ENCODE measurements at regions not wholly inside any gene's neighbourhood (a gene's known extent, or its start where the extent isn't known, plus 50 kb on each side); places are given as distances from the start of the nearest gene placed in this dataset.

DNA sequence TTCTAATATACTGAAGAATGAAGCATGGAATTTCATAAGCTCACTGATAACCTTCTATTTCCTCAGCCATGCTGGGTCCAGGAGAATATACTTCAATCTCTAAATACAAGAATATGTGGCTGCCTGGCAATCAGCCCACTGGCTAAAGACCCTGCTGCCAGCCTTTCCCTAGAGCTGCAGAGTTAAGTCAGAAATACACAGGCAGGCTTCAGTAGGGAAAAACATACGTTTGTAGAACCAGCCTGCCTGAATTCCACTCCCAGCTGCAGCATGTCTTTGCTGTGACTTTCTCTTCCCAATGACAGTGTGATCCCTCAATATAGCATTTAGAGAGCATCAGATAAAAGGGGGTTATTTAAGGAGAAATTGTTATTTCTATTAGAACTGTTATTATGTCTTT lies 289.1 kb downstream of the PCDH19 start:
- no peak for DNase-seq
- H3K9me3 ChIP-seq = no peaks in the 10 kb centered on the region
- 9 to 20% (median 9%) methylated on average over 1 of the region's 1 CpG for WGBS, 3 donors
- intact Hi-C loops (cut with DNase I) = no loop called here
- no peaks in the 10 kb centered on the region for H3K27me3 ChIP-seq
- no peak overlapping the region for H3K27ac ChIP-seq
- H3K36me3 ChIP-seq = no peaks in the 10 kb centered on the region
- H3K4me1 ChIP-seq (ENCODE audit: insufficient read depth) = no peaks in the 10 kb centered on the region
- no peak overlapping the region for H3K4me3 ChIP-seq
- TF ChIP-seq, protein P1, sequence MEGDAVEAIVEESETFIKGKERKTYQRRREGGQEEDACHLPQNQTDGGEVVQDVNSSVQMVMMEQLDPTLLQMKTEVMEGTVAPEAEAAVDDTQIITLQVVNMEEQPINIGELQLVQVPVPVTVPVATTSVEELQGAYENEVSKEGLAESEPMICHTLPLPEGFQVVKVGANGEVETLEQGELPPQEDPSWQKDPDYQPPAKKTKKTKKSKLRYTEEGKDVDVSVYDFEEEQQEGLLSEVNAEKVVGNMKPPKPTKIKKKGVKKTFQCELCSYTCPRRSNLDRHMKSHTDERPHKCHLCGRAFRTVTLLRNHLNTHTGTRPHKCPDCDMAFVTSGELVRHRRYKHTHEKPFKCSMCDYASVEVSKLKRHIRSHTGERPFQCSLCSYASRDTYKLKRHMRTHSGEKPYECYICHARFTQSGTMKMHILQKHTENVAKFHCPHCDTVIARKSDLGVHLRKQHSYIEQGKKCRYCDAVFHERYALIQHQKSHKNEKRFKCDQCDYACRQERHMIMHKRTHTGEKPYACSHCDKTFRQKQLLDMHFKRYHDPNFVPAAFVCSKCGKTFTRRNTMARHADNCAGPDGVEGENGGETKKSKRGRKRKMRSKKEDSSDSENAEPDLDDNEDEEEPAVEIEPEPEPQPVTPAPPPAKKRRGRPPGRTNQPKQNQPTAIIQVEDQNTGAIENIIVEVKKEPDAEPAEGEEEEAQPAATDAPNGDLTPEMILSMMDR (IDR thresholded peaks at IDR 0.05) = no peak
- TF ChIP-seq EP300 (IDR thresholded peaks at IDR 0.05) (no peak), POLR2A (IDR thresholded peaks at IDR 0.05) (no peak)

DNA sequence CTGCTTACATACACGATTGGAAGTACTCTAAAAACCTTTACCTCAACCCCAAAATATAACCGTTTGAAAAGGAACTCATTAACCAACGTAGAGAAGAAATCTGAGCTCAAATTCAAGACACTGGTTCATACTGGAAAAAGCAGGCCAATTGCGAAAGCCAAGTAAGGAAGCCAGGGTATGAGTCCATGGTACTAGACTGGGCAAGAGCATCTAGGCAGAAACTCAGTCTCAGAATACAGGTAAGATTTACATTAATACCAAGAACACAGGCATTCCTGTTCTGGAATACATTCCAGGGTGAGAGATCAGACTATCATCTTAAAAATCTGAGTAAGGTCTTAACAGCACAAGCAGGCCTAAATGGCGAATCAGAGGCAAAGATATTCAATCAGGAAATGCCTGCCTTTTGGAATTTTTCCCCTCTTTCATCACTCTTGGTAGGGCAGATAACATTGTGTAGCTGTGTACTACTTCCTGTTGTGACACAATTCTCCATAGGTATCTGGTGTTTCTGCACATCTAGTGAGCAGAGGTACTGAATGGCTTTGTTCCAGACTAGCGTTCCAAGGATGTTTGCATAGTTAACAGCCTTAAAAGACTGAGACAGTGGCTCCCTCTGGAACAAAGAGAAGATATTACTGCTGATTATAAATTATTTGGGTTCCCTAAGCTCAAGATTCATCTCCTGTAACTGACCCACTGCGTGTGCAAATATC lies 311.3 kb downstream of the PCDH19 start:
- no peaks in the 10 kb centered on the region for H3K4me1 ChIP-seq (ENCODE audit: insufficient read depth)
- H3K9me3 ChIP-seq = no peaks in the 10 kb centered on the region
- H3K27me3 ChIP-seq = no peaks in the 10 kb centered on the region
- intact Hi-C loops (cut with DNase I) = loop anchor here in 1 of 4 donors (5.0 kb wide), 1 partner anchor 478 kb away; no protein-coding TSS in a partner anchor
- H3K36me3 ChIP-seq = no peaks in the 10 kb centered on the region
- H3K4me3 ChIP-seq = no peak overlapping the region
- TF ChIP-seq EP300 (IDR thresholded peaks at IDR 0.05) (no peak), POLR2A (IDR thresholded peaks at IDR 0.05) (no peak)
- TF ChIP-seq, protein P1 (IDR thresholded peaks at IDR 0.05) = no peak
- 65 to 69% (median 68%) methylated on average over 7 of the region's 7 CpGs for WGBS, 3 donors
- H3K27ac ChIP-seq = no peak overlapping the region
- DNase-seq = no peak

DNA sequence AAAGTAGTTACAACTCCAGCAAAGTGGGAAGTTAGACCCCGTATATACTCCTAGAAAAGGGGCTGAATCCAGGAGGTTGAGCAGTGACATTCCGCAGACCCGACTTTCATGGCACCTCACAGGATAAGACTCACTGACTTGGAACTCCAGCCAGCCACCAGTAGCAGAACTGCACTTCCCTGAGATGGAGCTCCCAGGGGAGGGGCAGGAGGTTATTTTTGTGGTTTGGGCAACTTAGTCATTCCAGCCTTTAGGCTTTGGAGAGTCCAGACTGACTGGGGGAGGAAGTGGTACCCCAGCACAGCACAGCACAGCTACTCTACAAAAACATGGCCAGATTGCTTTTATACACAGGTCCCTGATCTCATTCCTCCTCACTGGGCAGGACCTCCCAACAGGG lies 319.1 kb downstream of the PCDH19 start:
- Histone ChIP-seq H3K36me3 (no peaks in the 10 kb centered on the region), H3K4me1 (ENCODE audit: insufficient read depth) (no peaks in the 10 kb centered on the region), H3K27me3 (no peaks in the 10 kb centered on the region), H3K27ac (no peak overlapping the region), H3K4me3 (no peak overlapping the region), H3K9me3 (no peaks in the 10 kb centered on the region)
- no peak for DNase-seq
- no peak for TF ChIP-seq EP300 (IDR thresholded peaks at IDR 0.05)
- TF ChIP-seq POLR2A (IDR thresholded peaks at IDR 0.05) = no peak
- TF ChIP-seq, protein P1 (IDR thresholded peaks at IDR 0.05) = no peak
- WGBS, 3 donors = 65 to 86% (median 77%) methylated on average over 3 of the region's 3 CpGs
- intact Hi-C loops (cut with DNase I) = no loop called here

DNA sequence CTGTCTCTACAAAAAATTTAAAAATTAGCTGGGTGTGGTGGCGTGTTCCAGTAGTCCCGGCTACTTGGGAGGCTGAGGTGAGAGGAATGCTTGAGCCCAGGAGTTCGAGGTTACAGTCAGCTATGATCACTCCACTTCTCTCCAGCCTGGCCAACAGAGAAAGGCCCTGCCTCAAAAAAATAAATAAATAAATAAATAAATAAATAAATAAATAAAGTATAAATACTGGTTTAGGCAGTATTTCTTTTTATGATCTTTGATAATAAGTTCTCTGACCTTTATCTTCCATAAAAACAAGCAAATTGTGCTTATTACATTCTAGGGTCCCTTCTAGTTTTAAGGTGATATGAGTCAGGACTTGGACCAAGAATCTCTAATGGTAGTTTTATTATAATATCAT lies 320.3 kb downstream of the PCDH19 start:
- no peaks in the 10 kb centered on the region for H3K4me1 ChIP-seq (ENCODE audit: insufficient read depth)
- TF ChIP-seq EP300 (IDR thresholded peaks at IDR 0.05) = no peak
- TF ChIP-seq POLR2A (IDR thresholded peaks at IDR 0.05) = no peak
- no peaks in the 10 kb centered on the region for H3K27me3 ChIP-seq
- intact Hi-C loops (cut with DNase I) = no loop called here
- no peak for DNase-seq
- H3K9me3 ChIP-seq = no peaks in the 10 kb centered on the region
- no peaks in the 10 kb centered on the region for H3K36me3 ChIP-seq
- H3K27ac ChIP-seq = no peak overlapping the region
- WGBS, 3 donors = 76 to 82% (median 80%) methylated on average over 3 of the region's 3 CpGs
- H3K4me3 ChIP-seq = no peak overlapping the region

DNA sequence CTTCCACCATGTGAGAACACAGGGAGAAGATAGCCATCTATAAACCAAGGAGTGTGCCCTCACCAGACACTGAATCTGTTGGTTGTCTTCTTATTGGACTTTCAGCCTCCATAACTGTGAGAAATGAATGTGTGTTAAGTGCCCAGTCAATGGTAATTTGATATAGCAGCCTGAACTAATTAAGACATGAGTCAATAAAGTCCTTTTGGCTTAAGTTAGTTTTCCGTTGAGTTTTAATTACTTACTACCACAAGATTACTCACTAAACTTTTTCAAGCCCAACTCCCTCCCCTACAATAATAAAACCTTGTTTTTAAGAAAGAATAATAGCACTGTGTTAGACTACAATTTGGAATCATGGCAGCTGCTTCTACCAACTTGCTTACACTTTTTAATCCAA lies 324.2 kb downstream of the PCDH19 start:
- TF ChIP-seq EP300 (IDR thresholded peaks at IDR 0.05) (no peak), POLR2A (IDR thresholded peaks at IDR 0.05) (no peak)
- TF ChIP-seq, protein P1 (IDR thresholded peaks at IDR 0.05) = no peak
- DNase-seq = no peak
- intact Hi-C loops (cut with DNase I) = no loop called here
- Histone ChIP-seq H3K27ac (no peak overlapping the region), H3K4me3 (no peak overlapping the region), H3K36me3 (no peaks in the 10 kb centered on the region), H3K27me3 (no peaks in the 10 kb centered on the region), H3K4me1 (ENCODE audit: insufficient read depth) (no peaks in the 10 kb centered on the region), H3K9me3 (no peaks in the 10 kb centered on the region)
- 52 to 54% (median 53%) methylated on average over 1 of the region's 1 CpG for whole genome bisulfite sequencing, 3 donors
